HG03097 (cell line): ENCODE measurements at regions not wholly inside any gene's neighbourhood (a gene's known extent, or its start where the extent isn't known, plus 50 kb on each side); places are given as distances from the start of the nearest gene placed in this dataset.
"Not testable (repeated sequence)": the region's sequence is repeated elsewhere in the genome, so short reads cannot be mapped to it uniquely, and the experiment has no call there.

Experiments used
- ATAC-seq: cut with Tn5 transposase; IDR thresholded peaks from one replicate; pipeline ENCODE4 v1.9.1; 2021; ENCODE audit not compliant: unreplicated experiment, low FRiP score

- ATAC-seq: no peak
Measured at GRCh38 chr10:3886191-3886590, 101.2 kb upstream of the KLF6 start.

DNA sequence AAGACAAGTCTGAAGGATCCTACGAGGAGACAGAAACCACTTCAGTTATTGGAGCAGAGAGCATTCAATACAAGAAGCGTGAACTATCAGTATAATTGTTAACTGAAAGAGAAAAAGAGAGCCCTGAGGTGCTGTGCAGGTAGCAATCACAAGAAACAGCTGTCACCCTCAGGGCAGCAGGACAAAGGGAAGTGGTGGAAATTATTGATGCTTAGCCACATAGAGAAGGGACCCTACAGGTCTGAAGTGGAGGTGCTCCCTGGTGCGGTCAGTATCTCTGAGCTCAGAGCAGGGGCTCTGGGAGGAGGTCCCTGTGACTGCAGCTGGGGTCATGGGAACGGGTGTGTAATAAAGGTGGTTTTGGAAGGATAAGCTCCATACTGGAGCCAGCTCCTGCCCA lies 97.8 kb upstream of the KLF6 start:
- ATAC-seq: no peak

DNA sequence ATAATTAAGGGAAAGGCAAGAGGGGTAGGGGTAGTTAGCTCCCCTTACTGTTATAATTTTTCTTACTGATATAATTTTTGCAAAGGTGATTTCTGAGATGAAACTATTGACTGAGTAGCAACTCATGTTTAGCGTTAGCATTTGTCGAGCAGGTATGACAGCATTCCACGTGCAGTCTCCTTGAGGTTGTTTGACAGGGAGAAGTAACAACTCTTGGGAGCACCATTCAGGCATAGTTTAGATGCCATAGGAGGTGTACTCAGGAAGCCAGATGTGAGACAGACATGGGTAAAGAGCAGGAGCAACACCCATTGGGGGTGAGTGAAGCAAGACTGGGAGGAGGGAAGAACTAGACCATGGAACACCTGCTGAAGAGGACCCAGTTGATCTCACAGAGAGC lies 96.6 kb upstream of the KLF6 start:
- no peak for ATAC-seq

DNA sequence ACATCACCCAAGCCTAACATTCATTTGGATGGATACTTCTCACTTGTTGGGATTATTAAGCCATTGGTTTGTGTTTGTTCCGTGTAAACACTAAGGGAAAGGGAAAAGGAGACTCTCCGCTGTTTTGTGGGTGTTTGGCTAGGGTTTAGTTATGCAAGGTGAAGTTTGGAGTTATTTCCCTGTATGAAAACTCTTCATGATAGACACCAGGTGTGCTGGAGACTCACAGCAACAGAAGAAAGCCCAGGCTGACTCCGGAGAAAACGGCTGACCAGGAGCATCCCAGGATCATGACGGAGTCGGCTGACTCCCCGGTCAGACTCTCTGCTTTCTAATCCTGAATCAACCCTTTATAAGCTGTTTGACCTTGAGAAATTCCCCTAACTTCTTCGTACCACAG lies 94.1 kb upstream of the KLF6 start:
- no peak for ATAC-seq

- no peak for ATAC-seq
Measured at GRCh38 chr10:3877211-3878000, 92.4 kb upstream of the KLF6 start.

- ATAC-seq: no peak
Measured at GRCh38 chr10:3876350-3876962, 91.4 kb upstream of the KLF6 start.

GRCh38 chr10:3875842-3876235 lies 90.8 kb upstream of the KLF6 start:
- ATAC-seq: no peak

DNA sequence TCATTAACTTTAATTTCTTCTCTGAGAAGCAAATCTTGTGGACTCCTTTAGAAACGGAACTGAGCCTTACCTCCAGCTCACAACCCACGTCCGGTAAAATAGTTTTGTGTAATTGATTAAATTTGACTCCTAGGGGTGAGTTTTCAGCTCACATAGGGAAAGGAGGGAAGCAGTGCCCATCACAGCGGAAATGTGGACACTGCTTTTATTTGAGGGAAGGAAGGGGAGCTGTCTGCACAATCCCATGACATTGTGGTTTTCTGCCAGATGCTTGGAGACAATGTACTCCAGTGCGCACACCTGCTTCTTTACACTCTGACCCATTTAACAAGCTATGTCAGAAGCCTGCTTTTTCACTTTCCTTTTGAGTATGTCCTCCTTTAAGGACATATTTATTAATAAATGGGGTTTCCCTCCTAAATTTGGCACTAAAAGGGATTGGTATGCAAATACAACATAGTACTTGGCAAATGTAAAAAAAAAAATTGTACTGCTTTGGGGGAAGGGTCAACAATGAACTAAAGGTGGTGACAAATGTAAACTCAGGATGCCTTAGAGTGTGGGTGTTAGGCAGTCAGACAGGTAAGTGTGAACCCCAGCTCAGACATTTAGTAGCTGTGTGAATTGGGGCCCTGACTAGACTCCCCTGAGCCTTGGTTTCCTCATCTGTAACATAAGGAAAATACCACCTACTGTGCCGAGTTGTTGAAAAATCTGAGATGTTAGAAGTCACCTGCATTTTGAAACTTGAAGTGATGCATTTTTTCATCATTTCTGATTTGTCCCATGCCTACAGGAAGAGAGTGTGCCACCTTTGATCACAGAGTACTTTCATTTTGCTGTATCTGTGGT lies 90.2 kb upstream of the KLF6 start:
- ATAC-seq: peak; percentile 65

GRCh38 chr10:3874610-3874989 lies 89.6 kb upstream of the KLF6 start:
- ATAC-seq: not testable (repeated sequence)

- ATAC-seq: peak; percentile 45
Measured at GRCh38 chr10:3873728-3874461, 88.9 kb upstream of the KLF6 start.

DNA sequence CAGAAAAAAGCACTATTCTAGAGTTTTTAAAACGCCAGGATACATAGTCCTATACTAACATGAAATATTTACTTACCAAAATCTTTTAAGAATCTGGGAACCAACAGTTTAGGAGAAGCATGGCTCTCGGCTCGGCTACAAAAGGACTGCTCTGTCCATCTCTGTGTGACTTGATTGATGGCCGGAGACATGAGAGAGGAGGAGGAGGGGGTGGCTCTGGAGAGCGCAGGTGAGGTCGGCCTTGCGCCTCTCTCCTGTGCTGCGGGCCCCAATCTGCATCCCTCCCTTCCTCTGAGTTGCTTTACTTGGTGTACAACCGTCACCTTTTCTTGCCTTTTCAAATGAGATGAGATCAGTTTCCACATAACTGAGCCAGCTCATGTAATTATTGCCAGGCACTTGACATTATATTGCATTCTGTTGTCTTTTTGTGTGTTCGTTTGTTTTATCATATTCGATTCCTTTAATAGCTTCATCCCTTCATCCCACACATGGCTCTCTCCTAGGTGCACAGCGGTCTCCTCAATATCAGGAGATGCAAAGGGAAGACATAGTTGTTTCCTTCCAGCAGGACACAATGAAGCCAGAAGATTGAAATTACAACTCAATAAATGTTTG lies 87.8 kb upstream of the KLF6 start:
- no peak for ATAC-seq

DNA sequence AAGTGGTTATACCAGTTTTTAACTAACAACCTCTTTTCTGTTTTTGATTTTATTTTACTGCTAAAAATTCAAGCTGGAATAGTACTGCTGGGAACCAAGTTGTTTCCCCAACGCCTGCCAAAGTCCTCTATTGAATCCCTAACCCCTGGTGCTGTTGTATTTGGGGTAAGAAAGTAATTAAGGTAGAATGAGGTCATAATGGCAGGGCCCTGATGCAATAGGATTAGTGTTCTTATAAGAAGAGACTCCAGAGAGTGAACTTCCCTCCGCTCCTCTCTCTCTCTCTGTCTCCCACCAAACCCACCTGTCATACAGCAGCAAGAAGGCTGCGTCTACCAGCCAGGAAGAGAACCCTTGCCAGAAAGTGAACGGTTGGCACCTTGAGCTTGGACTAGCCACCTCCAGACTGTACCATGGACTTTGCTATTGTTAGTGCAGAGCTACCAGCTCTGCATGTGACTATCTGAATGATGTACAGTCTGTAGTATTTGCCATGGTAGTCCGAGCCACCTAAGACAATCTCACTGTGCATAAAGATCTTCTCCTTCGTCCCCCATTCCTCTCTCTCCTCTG lies 86.5 kb upstream of the KLF6 start:
- no peak for ATAC-seq

DNA sequence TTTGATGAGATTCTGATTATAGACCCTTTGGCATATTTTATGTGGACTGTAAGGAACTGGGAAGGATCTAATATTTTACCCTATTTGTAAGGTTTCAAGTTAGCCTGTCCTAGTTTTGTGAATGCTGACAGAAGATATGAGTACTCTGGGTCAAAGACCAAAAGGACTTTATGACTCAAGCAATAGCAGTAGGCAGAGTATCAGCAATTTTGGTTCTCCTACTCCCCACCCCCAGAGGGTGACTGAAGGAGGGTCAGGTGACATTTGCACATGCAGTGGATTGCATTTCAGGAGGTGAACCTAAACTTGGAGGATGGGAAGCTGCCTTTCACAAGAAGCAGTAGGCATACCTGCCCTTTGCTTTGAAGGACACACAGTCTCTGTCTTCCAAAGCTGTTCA lies 84.0 kb upstream of the KLF6 start:
- ATAC-seq: no peak

DNA sequence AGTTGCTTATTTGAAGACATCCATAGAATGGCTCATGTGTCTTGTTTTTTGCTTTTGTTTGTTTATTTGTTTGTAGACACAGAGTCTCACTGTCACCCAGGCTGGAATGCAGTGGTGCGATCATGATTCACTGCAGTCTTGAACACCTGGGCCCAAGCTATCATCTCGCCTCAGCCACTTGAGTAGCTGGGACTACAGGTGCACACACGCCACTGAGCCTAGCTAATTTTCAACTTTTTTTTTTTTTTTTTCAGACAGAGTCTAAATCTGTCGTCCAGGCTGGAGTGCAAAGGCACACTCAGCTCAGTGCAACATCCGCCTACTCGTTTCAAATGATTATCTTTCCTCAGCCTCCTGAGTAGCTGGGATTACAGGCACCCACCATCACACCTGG lies 83.3 kb upstream of the KLF6 start:
- no peak for ATAC-seq

GRCh38 chr10:3867454-3868270 lies 82.7 kb upstream of the KLF6 start:
- ATAC-seq: no peak

- ATAC-seq: peak; percentile 39
Measured at GRCh38 chr10:3866332-3866731, 81.3 kb upstream of the KLF6 start.

GRCh38 chr10:3865565-3865964 lies 80.6 kb upstream of the KLF6 start:
- peak; percentile 32 for ATAC-seq

- ATAC-seq: no peak
Measured at GRCh38 chr10:3861795-3862194, 76.8 kb upstream of the KLF6 start.
